ENCODE measurements at regions not wholly inside any gene's neighbourhood (a gene's known extent, or its start where the extent isn't known, plus 50 kb on each side); places are given as distances from the start of the nearest gene placed in this dataset.

DNA sequence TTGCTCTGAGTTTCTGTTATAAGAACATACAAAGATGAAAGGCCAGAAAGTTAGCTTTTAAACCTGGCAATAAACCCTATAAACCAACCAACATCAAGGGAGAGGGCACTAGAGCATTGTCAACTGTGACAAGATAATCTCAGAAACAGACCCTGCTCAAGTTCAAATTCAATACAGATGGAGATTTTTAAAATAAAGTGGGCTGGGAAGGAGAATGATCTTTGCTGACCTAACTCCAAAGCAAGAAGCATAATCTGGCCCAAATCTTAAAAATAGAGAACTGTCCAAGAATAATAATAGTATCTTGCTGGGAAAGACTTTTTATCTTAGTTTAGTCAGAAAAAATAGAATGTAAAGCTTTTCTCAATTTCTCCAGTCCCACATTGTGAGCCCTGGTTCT, 485.5 kb downstream of the DISC1 start:
- Mint-ChIP-seq H3K4me3 (no peak overlapping the region), H3K4me1 (no peaks in the 10 kb centered on the region), H3K27ac (no peak overlapping the region), H3K27me3 (peaks cover 9 to 33% of the 10 kb centered on the region in 2 donors), H3K9me3 (peaks cover 0 to 2% (median 0%) of the 10 kb centered on the region in 5 donors), H3K36me3 (peaks cover 0 to 2% (median 0%) of the 10 kb centered on the region in 3 donors)
- CTCF ChIA-PET, result no interaction called here
- Histone ChIP-seq H3K27me3 (ENCODE audit: insufficient read depth, low read length, poor library complexity, severe bottlenecking) (no peaks in the 10 kb centered on the region), H3K9me3 (ENCODE audit: low read length) (no peaks in the 10 kb centered on the region), H3K4me1 (ENCODE audit: insufficient read depth, low read length) (no peaks in the 10 kb centered on the region), H3K27ac (ENCODE audit: low read depth, low read length) (no peak overlapping the region), H3K36me3 (ENCODE audit: insufficient read depth, low read length) (no peaks in the 10 kb centered on the region), H3K4me3 (ENCODE audit: low read length) (no peak overlapping the region)
- DNase-seq, result no peak
- POLR2A ChIA-PET, result no interaction called here

DNA sequence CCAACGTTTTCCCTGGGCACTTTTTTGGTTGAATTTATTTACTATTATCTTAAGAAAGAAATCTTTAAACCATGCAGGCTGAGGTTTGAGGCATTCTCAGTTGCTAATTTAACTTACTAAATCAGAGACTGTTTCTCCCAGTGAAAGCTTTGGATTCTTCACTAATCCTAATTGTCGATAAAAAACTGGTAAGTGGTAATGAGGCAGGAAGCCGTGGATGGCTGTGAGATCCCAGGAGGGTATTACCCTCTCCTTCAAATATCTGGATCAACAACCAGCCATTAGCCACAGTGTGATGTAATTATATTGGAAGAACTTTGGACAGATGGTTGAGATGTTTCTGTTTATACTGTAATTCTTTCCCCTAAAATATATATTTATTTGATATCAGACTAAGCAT, 485.0 kb downstream of the DISC1 start:
- Histone ChIP-seq H3K27ac (ENCODE audit: low read depth, low read length) (no peak overlapping the region), H3K36me3 (ENCODE audit: insufficient read depth, low read length) (no peaks in the 10 kb centered on the region), H3K27me3 (ENCODE audit: insufficient read depth, low read length, poor library complexity, severe bottlenecking) (no peaks in the 10 kb centered on the region), H3K4me3 (ENCODE audit: low read length) (no peak overlapping the region), H3K9me3 (ENCODE audit: low read length) (no peaks in the 10 kb centered on the region), H3K4me1 (ENCODE audit: insufficient read depth, low read length) (no peaks in the 10 kb centered on the region)
- ChIA-PET POLR2A (no interaction called here), CTCF (no interaction called here)
- Mint-ChIP-seq H3K36me3 (peaks cover 0 to 2% (median 0%) of the 10 kb centered on the region in 3 donors), H3K4me1 (no peaks in the 10 kb centered on the region), H3K4me3 (no peak overlapping the region), H3K27me3 (peaks cover 9 to 33% of the 10 kb centered on the region in 2 donors), H3K9me3 (peaks cover 0 to 2% (median 0%) of the 10 kb centered on the region in 5 donors), H3K27ac (no peak overlapping the region)
- no peak for DNase-seq

DNA sequence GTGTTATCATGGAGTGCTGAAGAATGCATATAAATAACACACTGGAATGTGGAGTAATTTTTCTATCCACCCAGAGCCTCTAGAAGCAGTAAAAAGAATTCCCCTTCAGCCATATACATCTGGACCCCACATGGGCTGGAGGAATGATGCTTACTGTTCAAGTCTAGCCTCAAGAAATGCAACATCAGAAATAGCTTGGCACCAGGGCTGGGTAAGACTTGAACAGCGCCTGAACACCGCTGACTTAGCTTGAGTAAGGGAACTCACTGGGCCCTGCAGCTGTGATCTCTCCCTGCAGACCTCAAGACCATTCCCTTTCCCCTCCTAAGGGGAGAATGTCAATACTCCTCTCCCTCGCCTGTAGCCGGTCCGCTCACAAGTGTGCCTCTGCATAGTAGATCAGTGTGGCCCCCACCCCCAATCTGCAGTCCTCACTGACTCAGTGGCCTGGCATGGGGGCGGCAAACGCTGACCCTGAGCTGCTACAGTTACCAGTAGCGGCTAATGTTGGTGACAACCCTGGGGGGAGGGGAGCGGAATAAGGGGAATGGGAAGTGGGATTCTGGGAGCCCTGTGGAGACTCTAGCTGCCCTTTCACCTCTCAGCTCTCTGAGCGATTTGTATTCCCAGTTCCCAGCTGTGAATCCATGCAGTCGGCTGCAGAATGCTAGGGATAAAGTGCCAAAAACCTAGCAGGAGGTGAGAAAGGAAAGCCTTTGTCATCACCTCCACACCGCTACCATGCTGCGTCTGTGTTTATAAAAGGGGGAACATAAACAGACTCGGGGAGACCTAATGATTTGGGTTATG, 483.9 kb downstream of the DISC1 start:
- Histone ChIP-seq H3K4me1 (ENCODE audit: insufficient read depth, low read length) (no peaks in the 10 kb centered on the region), H3K27me3 (ENCODE audit: insufficient read depth, low read length, poor library complexity, severe bottlenecking) (no peaks in the 10 kb centered on the region), H3K4me3 (ENCODE audit: low read length) (no peak overlapping the region), H3K27ac (ENCODE audit: low read depth, low read length) (no peak overlapping the region), H3K36me3 (ENCODE audit: insufficient read depth, low read length) (no peaks in the 10 kb centered on the region), H3K9me3 (ENCODE audit: low read length) (no peaks in the 10 kb centered on the region)
- Mint-ChIP-seq H3K9me3 (peaks cover 0 to 2% (median 0%) of the 10 kb centered on the region in 5 donors), H3K27me3 (peaks cover 9 to 34% of the 10 kb centered on the region in 2 donors), H3K27ac (no peak overlapping the region), H3K4me3 (no peak overlapping the region), H3K36me3 (peaks cover 0 to 2% (median 0%) of the 10 kb centered on the region in 3 donors), H3K4me1 (no peaks in the 10 kb centered on the region)
- ChIA-PET CTCF (no interaction called here), POLR2A (no interaction called here)
- DNase-seq, result no peak

DNA sequence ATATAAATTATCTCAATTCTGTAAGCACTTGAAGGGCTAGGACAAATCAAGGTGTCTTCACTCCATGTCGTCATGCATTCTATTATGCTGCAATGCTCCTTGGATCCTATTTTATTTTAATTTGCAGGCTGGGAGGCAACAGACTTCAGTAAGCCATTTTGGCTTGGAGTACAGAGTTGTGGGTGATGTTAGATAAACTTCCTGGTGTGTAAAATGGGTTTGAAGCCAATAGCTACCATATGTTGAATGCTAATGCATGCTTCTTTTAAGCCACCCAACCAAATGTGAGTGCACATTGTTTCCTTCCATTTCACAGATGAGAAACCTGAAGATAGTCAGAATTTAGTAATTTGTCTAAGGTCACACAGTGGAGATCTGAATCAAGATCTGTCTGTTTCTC, 482.8 kb downstream of the DISC1 start:
- H3K4me3 ChIP-seq (ENCODE audit: low read length), result no peak overlapping the region
- H3K27ac ChIP-seq (ENCODE audit: low read depth, low read length), result no peak overlapping the region
- ChIA-PET CTCF (no interaction called here), POLR2A (no interaction called here)
- H3K4me3 Mint-ChIP-seq, result no peak overlapping the region
- no peak for DNase-seq
- H3K27ac Mint-ChIP-seq, result no peak overlapping the region
- peaks cover 0 to 2% (median 0%) of the 10 kb centered on the region in 5 donors for H3K9me3 Mint-ChIP-seq
- peaks cover 0 to 2% (median 0%) of the 10 kb centered on the region in 3 donors for H3K36me3 Mint-ChIP-seq
- H3K27me3 ChIP-seq (ENCODE audit: insufficient read depth, low read length, poor library complexity, severe bottlenecking), result no peaks in the 10 kb centered on the region
- no peaks in the 10 kb centered on the region for H3K4me1 ChIP-seq (ENCODE audit: insufficient read depth, low read length)
- no peaks in the 10 kb centered on the region for H3K36me3 ChIP-seq (ENCODE audit: insufficient read depth, low read length)
- no peaks in the 10 kb centered on the region for H3K4me1 Mint-ChIP-seq
- H3K9me3 ChIP-seq (ENCODE audit: low read length), result no peaks in the 10 kb centered on the region
- peaks cover 7 to 34% of the 10 kb centered on the region in 2 donors for H3K27me3 Mint-ChIP-seq

DNA sequence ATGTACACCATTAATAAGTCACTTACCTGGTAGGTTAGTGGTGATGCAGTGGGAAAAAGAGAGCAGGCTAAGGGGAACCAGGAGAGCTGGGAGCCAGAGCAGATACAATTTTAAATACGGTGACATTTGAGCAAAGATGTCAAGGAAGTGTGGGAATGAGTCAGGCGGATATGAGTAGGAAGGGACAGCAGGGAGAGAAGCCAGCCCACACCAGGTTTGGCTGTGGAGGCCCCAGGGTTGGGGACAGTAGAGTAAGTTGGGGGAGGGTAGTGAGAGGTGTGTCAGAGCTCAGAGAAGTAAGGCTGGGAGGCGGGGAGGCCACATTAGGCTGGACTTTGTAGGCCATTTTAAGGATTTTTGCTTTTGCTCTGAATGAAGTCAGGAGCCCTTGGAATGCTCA, 482.0 kb downstream of the DISC1 start:
- H3K4me1 Mint-ChIP-seq, result no peaks in the 10 kb centered on the region
- ChIA-PET CTCF (no interaction called here), POLR2A (no interaction called here)
- peaks cover 0 to 2% (median 0%) of the 10 kb centered on the region in 3 donors for H3K36me3 Mint-ChIP-seq
- no peak for DNase-seq
- Histone ChIP-seq H3K36me3 (ENCODE audit: insufficient read depth, low read length) (no peaks in the 10 kb centered on the region), H3K27me3 (ENCODE audit: insufficient read depth, low read length, poor library complexity, severe bottlenecking) (no peaks in the 10 kb centered on the region), H3K9me3 (ENCODE audit: low read length) (no peaks in the 10 kb centered on the region), H3K4me3 (ENCODE audit: low read length) (no peak overlapping the region), H3K27ac (ENCODE audit: low read depth, low read length) (no peak overlapping the region), H3K4me1 (ENCODE audit: insufficient read depth, low read length) (no peaks in the 10 kb centered on the region)
- H3K4me3 Mint-ChIP-seq, result no peak overlapping the region
- H3K27ac Mint-ChIP-seq, result no peak overlapping the region
- H3K27me3 Mint-ChIP-seq, result peaks cover 8 to 34% of the 10 kb centered on the region in 2 donors
- H3K9me3 Mint-ChIP-seq, result peaks cover 0 to 2% (median 0%) of the 10 kb centered on the region in 5 donors

DNA sequence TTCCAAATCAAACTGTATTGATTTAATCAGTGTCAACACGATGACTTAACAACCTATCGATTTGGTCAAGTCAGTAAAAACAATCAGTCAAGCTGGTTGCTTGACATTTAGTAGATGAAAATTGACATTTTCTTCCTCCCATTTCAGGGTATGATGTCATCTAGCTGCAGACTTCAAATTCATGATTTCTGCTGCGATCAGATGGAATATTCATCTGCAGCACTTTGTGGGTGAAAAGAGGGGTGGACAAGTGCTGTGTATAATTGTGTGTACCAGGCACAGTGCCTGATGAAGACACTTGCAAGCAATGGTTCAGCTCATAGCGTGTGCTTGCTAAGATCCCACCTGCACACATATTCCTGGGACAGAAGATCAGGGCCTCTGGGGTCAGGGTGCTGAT, 479.8 kb downstream of the DISC1 start:
- ChIA-PET POLR2A (no interaction called here), CTCF (no interaction called here)
- Histone ChIP-seq H3K36me3 (ENCODE audit: insufficient read depth, low read length) (no peaks in the 10 kb centered on the region), H3K27ac (ENCODE audit: low read depth, low read length) (no peak overlapping the region), H3K9me3 (ENCODE audit: low read length) (no peaks in the 10 kb centered on the region), H3K4me3 (ENCODE audit: low read length) (no peak overlapping the region), H3K27me3 (ENCODE audit: insufficient read depth, low read length, poor library complexity, severe bottlenecking) (no peaks in the 10 kb centered on the region), H3K4me1 (ENCODE audit: insufficient read depth, low read length) (no peaks in the 10 kb centered on the region)
- peaks cover 0 to 2% (median 0%) of the 10 kb centered on the region in 5 donors for H3K9me3 Mint-ChIP-seq
- peaks cover 0 to 2% (median 0%) of the 10 kb centered on the region in 3 donors for H3K36me3 Mint-ChIP-seq
- no peaks in the 10 kb centered on the region for H3K4me1 Mint-ChIP-seq
- no peak for DNase-seq
- H3K27me3 Mint-ChIP-seq, result peaks cover 11 to 24% of the 10 kb centered on the region in 2 donors
- no peak overlapping the region for H3K27ac Mint-ChIP-seq
- H3K4me3 Mint-ChIP-seq, result no peak overlapping the region

DNA sequence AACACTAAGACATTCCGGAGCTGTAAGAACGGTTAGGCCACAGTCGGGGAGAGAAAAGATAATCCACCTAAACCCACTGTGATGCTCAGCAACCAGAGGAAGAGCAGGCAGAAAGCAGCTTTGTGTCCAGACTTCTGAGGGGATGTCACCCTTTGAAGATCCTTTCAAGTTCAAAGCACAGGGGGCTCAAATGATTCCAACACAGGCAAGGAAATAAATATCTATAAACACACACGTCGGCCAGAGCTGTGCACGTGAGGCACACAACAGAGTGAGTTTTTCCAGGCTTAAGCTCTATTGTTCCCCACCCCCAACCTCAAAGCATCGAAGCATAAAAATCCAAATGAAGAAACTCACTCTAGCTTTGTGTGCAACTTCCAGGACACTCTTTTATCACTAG, 479.0 kb downstream of the DISC1 start:
- Mint-ChIP-seq H3K4me3 (no peak overlapping the region), H3K4me1 (no peaks in the 10 kb centered on the region), H3K36me3 (peaks cover 0 to 2% (median 0%) of the 10 kb centered on the region in 3 donors), H3K9me3 (peaks cover 0 to 2% (median 0%) of the 10 kb centered on the region in 5 donors), H3K27ac (peak overlapping the region in 1 of 8 donors; percentile 16), H3K27me3 (peaks cover 11 to 18% of the 10 kb centered on the region in 2 donors)
- no peaks in the 10 kb centered on the region for H3K9me3 ChIP-seq (ENCODE audit: low read length)
- DNase-seq, result no peak
- H3K4me1 ChIP-seq (ENCODE audit: insufficient read depth, low read length), result no peaks in the 10 kb centered on the region
- no peak overlapping the region for H3K27ac ChIP-seq (ENCODE audit: low read depth, low read length)
- ChIA-PET CTCF (no interaction called here), POLR2A (no interaction called here)
- no peaks in the 10 kb centered on the region for H3K27me3 ChIP-seq (ENCODE audit: insufficient read depth, low read length, poor library complexity, severe bottlenecking)
- H3K4me3 ChIP-seq (ENCODE audit: low read length), result no peak overlapping the region
- H3K36me3 ChIP-seq (ENCODE audit: insufficient read depth, low read length), result no peaks in the 10 kb centered on the region

DNA sequence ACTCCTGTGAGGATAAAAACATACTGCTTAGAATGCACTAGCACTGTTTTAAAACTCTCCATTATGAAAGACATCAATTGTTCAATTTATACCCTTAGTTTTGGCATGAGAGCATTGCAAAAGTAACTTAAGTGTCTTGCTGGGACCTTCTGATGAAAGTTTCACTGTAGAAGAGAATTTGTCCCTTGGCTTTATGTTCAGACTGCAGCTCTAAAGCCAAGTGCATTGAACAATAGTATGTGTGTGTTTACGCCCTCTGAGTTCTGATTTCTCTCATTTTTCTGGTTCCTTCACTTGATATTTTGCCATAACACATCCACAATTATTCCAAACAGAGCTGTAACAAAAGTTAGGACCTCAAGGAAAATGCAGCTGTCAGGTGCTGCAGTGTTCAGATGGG, 474.6 kb downstream of the DISC1 start:
- H3K4me3 Mint-ChIP-seq, result no peak overlapping the region
- no peak for DNase-seq
- H3K4me1 Mint-ChIP-seq, result no peaks in the 10 kb centered on the region
- peaks cover 0 to 18% (median 2%) of the 10 kb centered on the region in 3 donors for H3K36me3 Mint-ChIP-seq
- H3K4me3 ChIP-seq (ENCODE audit: low read length), result no peak overlapping the region
- no peaks in the 10 kb centered on the region for H3K27me3 ChIP-seq (ENCODE audit: insufficient read depth, low read length, poor library complexity, severe bottlenecking)
- no peaks in the 10 kb centered on the region for H3K36me3 ChIP-seq (ENCODE audit: insufficient read depth, low read length)
- no peak overlapping the region for H3K27ac Mint-ChIP-seq
- H3K27me3 Mint-ChIP-seq, result peaks cover 15 to 28% of the 10 kb centered on the region in 2 donors
- ChIA-PET CTCF (interaction anchor here (0.6 kb wide), 1 partner anchor 673 kb away, joined by 3 read pairs; no protein-coding TSS in a partner anchor), POLR2A (no interaction called here)
- H3K9me3 ChIP-seq (ENCODE audit: low read length), result no peaks in the 10 kb centered on the region
- no peak overlapping the region for H3K27ac ChIP-seq (ENCODE audit: low read depth, low read length)
- H3K4me1 ChIP-seq (ENCODE audit: insufficient read depth, low read length), result no peaks in the 10 kb centered on the region
- peaks cover 7 to 20% (median 9%) of the 10 kb centered on the region in 5 donors for H3K9me3 Mint-ChIP-seq

Measured in CD8-positive, alpha-beta memory T cell (primary cell).